CD4-positive, alpha-beta T cell (primary cell): ENCODE measurements at regions not wholly inside any gene's neighbourhood (a gene's known extent, or its start where the extent isn't known, plus 50 kb on each side); places are given as distances from the start of the nearest gene placed in this dataset.

Source experiments
- ATAC-seq: fragments of 200-7000 bp; cut with Tn5 transposase; one replicate; pipeline ENCODE4 v1.10.0; 2022; ENCODE audit warnings: mild to moderate bottlenecking; ENCODE audit not compliant: poor library complexity
- CTCF ChIA-PET: fragments of 350-600 bp; sonication (Branson Sonifier 250); formaldehyde crosslinking; loops from one replicate; lab custom pipeline; 2021; ENCODE audit warnings: antibody characterized with exemption, inconsistent platforms; lab: Charles Lee
- POLR2A ChIA-PET: fragments of 350-600 bp; sonication (Branson Sonifier 250); formaldehyde crosslinking; loops from one replicate; lab custom pipeline; 2021; ENCODE audit warnings: antibody characterized with exemption, inconsistent platforms; lab: Charles Lee
- DNase-seq, 14 experiments: peaks; one replicate each; pipeline ENCODE4 v3.0.0-alpha.2; 2013 to 2020; ENCODE audit warnings: mixed read lengths in 2 of 14
- H3K27ac ChIP-seq, 2 donors: one replicate each; pipeline versions ENCODE4 v1.5.1 to v1.7.0; 2013; ENCODE audit warnings: low read length in 2 of 2, low read depth in 1 of 2, mild to moderate bottlenecking in 1 of 2
- H3K27me3 ChIP-seq, 2 experiments: 1 replicate in 1 of 2; 2 replicates in 1 of 2; pipeline versions ENCODE4 v1.6.1 to v1.7.0; 2013; ENCODE audit warnings: low read length in 2 of 2, control low read depth in 1 of 2, mild to moderate bottlenecking in 1 of 2, moderate library complexity in 1 of 2; ENCODE audit not compliant: insufficient read depth in 2 of 2, control insufficient read depth in 1 of 2
- H3K36me3 ChIP-seq: one replicate; pipeline ENCODE4 v1.6.1; 2013; ENCODE audit warnings: low read length, control low read depth; ENCODE audit not compliant: insufficient read depth
- H3K4me1 ChIP-seq: one replicate; pipeline ENCODE4 v1.6.1; 2013; ENCODE audit warnings: low read length, control low read depth; ENCODE audit not compliant: insufficient read depth
- H3K4me3 ChIP-seq: one replicate; pipeline ENCODE4 v1.5.1; 2013; ENCODE audit warnings: mild to moderate bottlenecking, low read length, moderate library complexity
- H3K9me3 ChIP-seq, 2 experiments: 1 replicate in 1 of 2; 2 replicates in 1 of 2; pipeline versions ENCODE4 v1.6.1 to v1.7.0; 2013; ENCODE audit warnings: low read length in 2 of 2, mild to moderate bottlenecking in 2 of 2, control low read depth in 1 of 2, moderate library complexity in 1 of 2; ENCODE audit not compliant: control insufficient read depth in 1 of 2, insufficient read depth in 1 of 2
- H3K27ac Mint-ChIP-seq: one replicate; pipeline ENCODE4 v1.8.0; 2020; ENCODE audit warnings: mixed read lengths
- H3K27me3 Mint-ChIP-seq: one replicate; pipeline ENCODE4 v1.8.0; 2021; ENCODE audit warnings: mixed read lengths
- H3K36me3 Mint-ChIP-seq: one replicate; pipeline ENCODE4 v1.8.0; 2021; ENCODE audit warnings: low read depth, mixed read lengths
- H3K4me1 Mint-ChIP-seq: one replicate; pipeline ENCODE4 v1.8.0; 2021; ENCODE audit warnings: low read depth, mixed read lengths
- H3K4me3 Mint-ChIP-seq: one replicate; pipeline ENCODE4 v1.8.0; 2020; ENCODE audit warnings: mild to moderate bottlenecking, mixed read lengths
- H3K9me3 Mint-ChIP-seq: one replicate; pipeline ENCODE4 v1.8.0; 2020; ENCODE audit warnings: mixed read lengths
- CTCF ChIP-seq: fragments of 200-600 bp; IDR thresholded peaks from one replicate; pipeline ENCODE4 v1.8.0; 2022; ENCODE audit warnings: antibody characterized with exemption, mild to moderate bottlenecking
- intact Hi-C, 2 experiments: fragments of 100-400 bp; cut with DNase I in 1 of 2; cut with micrococcal nuclease in 1 of 2; formaldehyde crosslinking; loops; one replicate each; pipeline versions ENCODE4 v1.15.1 to v1.9.0; 2023 to 2025; cut with DNase I, micrococcal nuclease

GRCh38 chr18:61173554-61173953 lies 159.7 kb upstream of the CDH20 start:
- H3K9me3 Mint-ChIP-seq, result peaks cover 4% of the 10 kb centered on the region
- POLR2A ChIA-PET, result no interaction called here
- ATAC-seq, result no peak

GRCh38 chr18:61183798-61184197 lies 149.4 kb upstream of the CDH20 start:
- H3K27me3 Mint-ChIP-seq, result no peaks in the 10 kb centered on the region
- no peak overlapping the region for H3K27ac Mint-ChIP-seq
- no peak overlapping the region for H3K27ac ChIP-seq
- ChIA-PET CTCF (no interaction called here), POLR2A (no interaction called here)
- no peak for TF ChIP-seq CTCF
- no peak overlapping the region for H3K4me3 ChIP-seq
- H3K27me3 ChIP-seq, result no peaks in the 10 kb centered on the region
- DNase-seq (no peak), ATAC-seq (no peak)
- H3K4me1 Mint-ChIP-seq, result no peaks in the 10 kb centered on the region
- H3K9me3 Mint-ChIP-seq, result peaks cover 11% of the 10 kb centered on the region
- intact Hi-C loops, result no loop called here
- H3K4me3 Mint-ChIP-seq, result no peak overlapping the region
- H3K36me3 ChIP-seq, result no peaks in the 10 kb centered on the region
- no peaks in the 10 kb centered on the region for H3K4me1 ChIP-seq
- no peaks in the 10 kb centered on the region for H3K36me3 Mint-ChIP-seq
- H3K9me3 ChIP-seq, result peaks cover under 1% of the 10 kb centered on the region in 2 experiments

More at GRCh38 chr18:61173554-61173953, 159.7 kb upstream of the CDH20 start:
- Mint-ChIP-seq H3K27me3 (no peaks in the 10 kb centered on the region), H3K4me3 (no peak overlapping the region), H3K36me3 (no peaks in the 10 kb centered on the region), H3K4me1 (no peaks in the 10 kb centered on the region), H3K27ac (no peak overlapping the region)
- no peaks in the 10 kb centered on the region for H3K36me3 ChIP-seq
- intact Hi-C loops, result no loop called here
- no peak for TF ChIP-seq CTCF
- peaks cover under 1% of the 10 kb centered on the region in 2 experiments for H3K9me3 ChIP-seq
- H3K4me3 ChIP-seq, result no peak overlapping the region
- no peak overlapping the region for H3K27ac ChIP-seq
- no peaks in the 10 kb centered on the region for H3K27me3 ChIP-seq
- CTCF ChIA-PET, result no interaction called here
- no peaks in the 10 kb centered on the region for H3K4me1 ChIP-seq
- DNase-seq, result no peak

- ATAC-seq (no peak), DNase-seq (no peak)
- ChIA-PET CTCF (no interaction called here), POLR2A (no interaction called here)
- H3K27ac ChIP-seq, result no peak overlapping the region
- H3K27me3 Mint-ChIP-seq, result no peaks in the 10 kb centered on the region
- H3K27ac Mint-ChIP-seq, result no peak overlapping the region
- H3K9me3 ChIP-seq, result peaks cover 0 to 3% of the 10 kb centered on the region in 2 experiments
- H3K4me1 ChIP-seq, result no peaks in the 10 kb centered on the region
- no peak overlapping the region for H3K4me3 ChIP-seq
- TF ChIP-seq CTCF, result no peak
- H3K36me3 ChIP-seq, result no peaks in the 10 kb centered on the region
- intact Hi-C loops, result no loop called here
- peaks cover 16% of the 10 kb centered on the region for H3K9me3 Mint-ChIP-seq
- no peaks in the 10 kb centered on the region for H3K4me1 Mint-ChIP-seq
- H3K27me3 ChIP-seq, result no peaks in the 10 kb centered on the region
- H3K36me3 Mint-ChIP-seq, result no peaks in the 10 kb centered on the region
- H3K4me3 Mint-ChIP-seq, result no peak overlapping the region
Measured at GRCh38 chr18:61187971-61188370, 145.3 kb upstream of the CDH20 start.
